ENCODE measurements at regions not wholly inside any gene's neighbourhood (a gene's known extent, or its start where the extent isn't known, plus 50 kb on each side); places are given as distances from the start of the nearest gene placed in this dataset.

DNA sequence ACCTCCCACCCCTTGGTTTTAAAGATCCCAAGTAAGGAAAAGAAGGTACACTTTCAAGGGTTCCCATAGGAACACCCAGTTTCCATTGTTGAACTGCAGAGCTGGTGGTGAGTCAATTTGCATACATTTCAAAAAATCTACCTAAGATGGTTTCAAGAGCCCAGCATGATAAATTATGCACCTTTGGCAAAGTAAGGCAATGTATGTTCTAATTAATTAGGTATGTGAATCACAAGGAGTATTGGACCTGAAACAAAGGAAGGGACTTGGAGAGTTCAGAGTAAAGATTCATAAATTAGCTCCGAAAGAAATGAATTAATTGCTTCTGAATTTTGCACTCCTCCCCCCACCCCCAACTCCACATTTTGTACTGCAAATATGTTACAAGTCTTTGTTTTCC, 459.7 kb downstream of the LRATD1 start:
- DNase-seq (ENCODE audit: low read depth), result no peak

GRCh38 chr2:15092691-15093090, 460.2 kb downstream of the LRATD1 start:
- no peak for DNase-seq (ENCODE audit: low read depth)

DNA sequence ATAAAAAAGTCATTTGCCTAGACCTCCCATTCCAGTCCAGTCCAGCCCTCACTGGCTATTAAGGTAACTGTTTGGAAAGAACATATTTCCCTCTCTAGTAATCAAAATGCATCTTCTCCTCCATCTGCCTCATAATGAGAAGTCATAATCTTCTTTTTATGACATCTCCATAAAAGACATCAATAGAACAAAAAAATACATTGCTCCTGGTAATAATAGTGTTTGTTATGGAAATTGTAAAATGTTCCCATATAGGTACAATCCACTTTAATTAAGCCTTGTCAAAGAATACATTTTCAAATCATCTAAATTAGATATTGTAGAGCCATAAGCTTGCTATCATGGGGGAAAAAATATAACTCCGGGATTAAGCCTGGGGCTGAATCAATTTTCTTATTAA, 461.6 kb downstream of the LRATD1 start:
- DNase-seq (ENCODE audit: low read depth), result no peak

- no peak for DNase-seq (ENCODE audit: low read depth)
Measured at GRCh38 chr2:15096873-15097272, 464.3 kb downstream of the NBAS start.

GRCh38 chr2:15107137-15107536, 454.0 kb downstream of the NBAS start:
- no peak for DNase-seq (ENCODE audit: low read depth)

GRCh38 chr2:15111718-15112117, 449.4 kb downstream of the NBAS start:
- DNase-seq (ENCODE audit: low read depth), result no peak

- no peak for DNase-seq (ENCODE audit: low read depth)
Measured at GRCh38 chr2:15112216-15112615, 448.9 kb downstream of the NBAS start.

- DNase-seq (ENCODE audit: low read depth), result no peak
Measured at GRCh38 chr2:15115776-15116175, 445.4 kb downstream of the NBAS start.

GRCh38 chr2:15116830-15117229, 444.3 kb downstream of the NBAS start:
- no peak for DNase-seq (ENCODE audit: low read depth)
